Medulla oblongata (tissue), 1 donor: ENCODE measurements at regions not wholly inside any gene's neighbourhood (a gene's known extent, or its start where the extent isn't known, plus 50 kb on each side); places are given as distances from the start of the nearest gene placed in this dataset.
A peak's percentile ranks its signal among the peaks of the same experiment; 100 is the strongest.
"Not testable (repeated sequence)": the region's sequence is repeated elsewhere in the genome, so short reads cannot be mapped to it uniquely, and the experiment has no call there.

Experiments used
- DNase-seq: peaks from one replicate; pipeline ENCODE4 v3.0.0-alpha.2; 2015; ENCODE audit errors: extremely low spot score

DNA sequence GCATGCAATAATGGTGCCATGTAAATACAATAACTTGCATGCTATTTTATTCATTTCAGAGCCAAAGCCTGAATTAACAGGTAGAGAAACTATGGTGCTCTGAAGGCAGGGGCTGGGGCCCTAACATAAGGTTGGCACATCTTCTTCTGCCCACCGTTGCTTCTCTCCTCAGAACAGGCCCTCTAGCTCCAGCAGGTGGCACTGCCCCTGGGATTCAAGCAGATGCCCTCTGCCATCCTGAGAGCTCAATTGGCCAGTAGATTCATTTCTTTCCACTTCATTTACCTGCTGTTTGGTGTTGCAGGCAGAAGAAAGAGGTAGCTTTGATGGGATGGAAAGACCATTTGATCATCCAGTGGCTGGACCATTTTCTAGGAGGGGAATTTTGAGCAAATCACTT, 130.5 kb downstream of the FOXB1 start:
- no peak for DNase-seq

DNA sequence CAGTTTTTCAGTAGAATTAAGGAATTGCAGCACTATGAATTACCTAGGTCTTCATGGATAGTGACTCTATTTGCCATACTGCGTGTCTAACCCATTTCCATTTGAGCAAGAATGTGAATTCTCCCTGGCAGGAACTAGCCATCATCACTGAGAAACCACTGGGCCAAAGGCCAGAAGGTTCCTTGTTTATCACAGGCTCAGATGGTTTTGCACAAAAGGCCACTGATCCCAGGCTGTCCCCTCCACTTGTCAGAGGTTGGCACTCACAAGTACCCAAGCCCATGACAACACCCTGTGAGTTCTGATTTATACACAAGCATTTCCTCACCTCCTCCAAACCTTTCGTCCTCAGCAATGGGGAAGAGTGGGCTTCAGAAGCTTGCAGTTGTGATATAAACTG, 131.8 kb downstream of the FOXB1 start:
- peak; percentile 76 for DNase-seq

DNA sequence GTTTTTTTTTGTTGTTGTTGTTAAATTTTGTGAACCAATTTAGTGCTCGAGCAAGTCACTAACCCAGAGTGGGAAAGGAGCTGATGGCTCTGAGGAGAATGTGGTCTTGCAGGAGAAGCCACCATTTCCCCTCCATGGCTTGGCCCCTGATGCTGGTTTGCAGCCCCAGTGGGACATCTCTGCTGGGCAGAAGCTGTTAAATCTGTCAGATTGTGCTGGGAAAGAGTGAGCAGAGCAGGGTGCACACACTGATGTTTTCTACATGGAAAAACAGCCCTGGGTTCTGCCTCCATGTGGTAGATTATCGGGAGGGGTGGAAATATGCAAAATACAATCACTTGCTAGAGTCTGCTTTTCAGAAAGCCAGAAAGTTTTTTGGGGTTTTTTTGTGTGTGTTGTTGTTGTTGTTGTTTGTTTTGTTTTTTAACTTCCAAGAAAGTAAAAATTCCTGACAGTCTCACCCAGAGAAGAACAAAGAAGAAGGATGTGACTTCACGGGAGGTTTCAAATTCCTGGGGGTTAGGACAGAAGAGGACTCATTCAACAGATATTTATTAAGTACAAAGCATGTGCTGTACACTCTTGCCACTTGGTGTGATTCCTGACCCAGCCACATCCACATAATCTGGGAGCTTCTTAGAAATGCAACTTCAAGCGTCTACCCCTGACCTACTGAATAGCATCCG, 133.7 kb downstream of the FOXB1 start:
- no peak for DNase-seq

DNA sequence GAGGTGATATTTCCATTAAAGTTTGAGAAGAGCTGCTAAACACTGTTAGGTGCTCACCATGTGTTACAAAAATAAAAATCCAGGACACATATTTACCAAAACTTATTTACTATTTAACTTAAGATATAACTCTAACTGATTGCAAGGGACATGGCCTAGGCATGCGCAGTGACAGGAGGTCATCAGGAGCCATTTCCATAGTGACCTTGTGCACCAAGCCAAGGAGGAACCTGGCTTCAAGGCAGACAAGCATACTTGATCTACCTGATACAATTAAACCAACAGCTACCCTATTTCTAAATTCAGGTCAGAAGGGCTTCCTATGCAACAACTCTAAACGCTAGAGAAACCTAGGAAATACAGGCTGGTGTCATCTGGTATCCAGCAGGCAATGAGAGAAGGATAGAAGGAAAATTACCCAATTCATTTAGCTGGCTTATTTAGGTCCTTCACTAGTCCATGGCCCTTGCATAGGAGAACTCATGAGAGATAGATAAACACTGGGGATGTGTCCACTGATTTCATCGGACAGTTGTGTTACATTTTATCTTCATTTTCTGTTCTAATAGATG, 134.4 kb downstream of the FOXB1 start:
- no peak for DNase-seq

DNA sequence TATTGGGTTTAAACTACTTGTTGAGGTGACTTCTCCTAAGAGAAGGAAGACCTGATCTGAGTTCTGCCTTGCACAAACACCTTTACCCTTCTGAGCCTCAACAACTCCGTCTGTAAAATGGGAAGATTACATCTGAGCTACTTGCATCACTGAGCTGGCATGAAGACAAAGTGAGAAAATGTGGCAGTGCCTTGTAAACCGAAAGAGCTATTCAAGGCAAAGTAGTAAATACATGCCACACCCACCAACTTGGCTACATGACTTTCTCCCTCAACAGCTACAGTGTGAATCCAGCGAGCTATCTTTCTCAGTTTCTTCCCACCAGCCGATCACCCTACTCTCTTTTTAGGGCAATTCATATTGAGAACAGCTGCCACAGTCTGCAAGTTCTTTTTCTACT, 148.3 kb downstream of the FOXB1 start:
- no peak for DNase-seq

DNA sequence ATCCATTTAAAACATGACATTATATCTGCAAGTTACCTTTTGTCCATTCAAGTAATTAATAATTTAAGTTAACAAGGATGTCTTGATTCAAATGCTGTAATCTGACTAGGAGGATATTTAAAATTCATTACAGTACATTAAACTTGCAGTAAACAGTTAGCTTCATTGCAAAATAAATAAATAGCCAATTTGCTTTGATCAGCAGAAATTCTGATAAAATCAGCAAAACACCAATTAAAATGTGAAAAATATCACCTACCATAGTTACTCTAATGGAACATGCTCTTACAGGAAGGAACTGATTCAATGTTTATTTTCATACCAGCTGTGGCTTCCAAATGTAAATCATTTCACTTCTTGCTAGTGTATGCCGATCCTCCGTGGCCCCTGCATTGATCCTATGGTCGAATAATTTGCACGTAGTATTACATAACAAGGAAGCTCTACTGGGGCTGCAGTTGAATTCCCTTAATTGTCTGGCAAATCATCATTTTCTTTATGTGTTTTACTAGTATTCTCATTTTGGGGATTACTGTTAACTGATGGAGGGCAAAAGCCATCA, 150.7 kb downstream of the FOXB1 start:
- no peak for DNase-seq

DNA sequence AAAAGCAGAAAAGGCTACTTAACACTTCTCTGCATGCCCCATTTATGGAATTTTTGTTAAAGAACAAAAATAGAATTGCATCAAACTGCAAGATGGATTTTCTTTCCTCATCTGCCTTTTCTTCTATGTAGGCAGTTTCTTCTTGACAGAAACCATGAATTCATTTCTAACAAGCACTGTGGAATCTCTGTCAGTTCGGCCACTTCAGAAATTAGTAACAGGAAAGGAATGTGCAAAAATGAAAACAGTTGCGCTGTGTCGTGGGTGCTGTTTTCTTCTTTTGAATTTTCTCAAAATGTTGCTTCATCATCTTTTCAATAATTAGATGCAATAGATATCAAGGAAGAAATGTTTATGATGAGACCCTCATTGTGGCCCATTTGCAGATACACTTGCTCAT, 151.6 kb downstream of the FOXB1 start:
- no peak for DNase-seq

DNA sequence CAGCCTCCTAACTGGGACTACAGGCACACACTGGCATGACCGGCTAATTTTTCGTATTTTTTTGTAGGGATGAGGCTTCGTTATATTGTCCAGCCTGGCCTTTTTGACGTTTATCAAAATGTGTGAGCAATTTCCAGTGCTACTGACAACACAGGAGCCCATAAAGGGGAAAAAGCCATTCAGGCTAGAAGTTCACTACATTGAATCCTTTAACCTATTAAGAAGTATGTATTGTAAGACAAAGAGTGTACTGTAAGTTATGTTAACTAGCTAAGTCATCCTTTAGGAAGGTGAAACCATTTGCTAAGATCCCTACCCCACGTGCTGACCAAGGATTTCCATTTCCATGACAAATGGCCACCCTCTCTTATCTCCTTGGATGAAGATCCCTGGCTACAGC, 156.8 kb downstream of the FOXB1 start:
- DNase-seq = no peak

DNA sequence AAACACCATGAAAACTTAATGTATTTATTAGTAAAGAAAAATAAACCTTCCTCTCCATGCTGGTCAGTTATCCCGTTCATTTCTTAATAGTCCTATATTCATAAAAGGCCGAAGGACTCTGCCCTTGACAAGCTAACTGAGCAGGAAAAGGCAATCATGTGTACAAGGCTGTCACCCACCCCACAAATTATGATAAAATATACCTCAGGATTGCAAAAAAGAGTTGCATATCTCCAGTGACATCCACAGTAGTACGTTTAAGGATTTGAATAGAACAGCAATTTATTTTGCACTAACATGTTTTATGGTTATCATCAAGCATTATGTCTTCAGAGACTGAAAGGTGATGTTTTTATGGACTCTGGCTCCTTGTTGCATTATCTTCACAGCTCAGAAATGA, 157.6 kb downstream of the FOXB1 start:
- DNase-seq = no peak

DNA sequence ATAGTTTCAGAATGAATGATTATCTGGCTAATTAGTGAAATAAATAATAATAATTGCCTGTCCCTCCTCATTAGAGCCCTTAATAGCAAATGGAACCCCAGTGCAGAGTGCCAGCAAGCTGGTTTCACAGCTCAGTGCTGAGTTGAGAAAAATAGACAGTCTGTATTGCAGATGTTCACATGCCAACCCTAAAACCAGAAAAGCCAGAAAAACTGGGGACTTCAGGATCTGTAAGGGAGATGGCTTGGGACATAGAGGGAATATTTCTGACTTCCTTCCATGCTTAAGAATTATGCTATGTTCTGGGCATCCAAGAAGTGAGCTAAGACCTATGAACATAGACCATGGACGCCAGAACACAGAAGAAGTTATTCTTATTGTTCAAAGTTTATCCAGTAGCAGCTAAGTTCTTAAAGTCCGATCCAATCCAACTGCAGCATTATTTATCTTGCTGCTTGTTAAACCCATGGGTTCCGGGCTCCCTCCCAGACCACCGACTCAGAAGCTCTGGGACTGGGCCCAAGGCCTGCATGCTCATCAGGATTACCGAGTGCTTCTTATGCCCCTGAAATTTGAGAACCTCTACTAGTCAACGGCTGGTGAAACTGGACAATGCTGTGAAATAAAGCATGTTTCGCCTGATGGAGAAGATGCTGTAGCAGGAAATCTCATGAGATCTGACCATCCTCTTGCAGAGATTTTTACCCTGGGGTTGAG, 158.3 kb downstream of the FOXB1 start:
- no peak for DNase-seq

DNA sequence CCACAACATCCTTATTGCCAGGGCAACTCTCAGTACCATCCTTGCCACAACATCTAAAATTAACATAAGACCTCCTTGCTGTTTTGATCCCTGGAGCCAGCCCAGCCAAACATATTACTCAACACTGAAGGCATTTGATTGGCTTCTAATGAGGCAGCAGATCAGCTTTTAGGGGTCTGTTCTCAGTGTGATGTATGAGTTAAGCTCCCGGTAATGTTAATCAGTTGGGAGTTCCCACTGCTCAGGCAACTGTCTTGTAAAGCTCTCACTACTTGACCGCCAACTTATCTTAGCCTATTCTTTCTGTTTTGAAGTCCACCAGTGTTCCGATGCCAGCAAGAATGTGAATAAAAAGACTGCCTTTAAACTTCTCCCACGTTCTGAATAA, 158.9 kb downstream of the FOXB1 start:
- DNase-seq = no peak

DNA sequence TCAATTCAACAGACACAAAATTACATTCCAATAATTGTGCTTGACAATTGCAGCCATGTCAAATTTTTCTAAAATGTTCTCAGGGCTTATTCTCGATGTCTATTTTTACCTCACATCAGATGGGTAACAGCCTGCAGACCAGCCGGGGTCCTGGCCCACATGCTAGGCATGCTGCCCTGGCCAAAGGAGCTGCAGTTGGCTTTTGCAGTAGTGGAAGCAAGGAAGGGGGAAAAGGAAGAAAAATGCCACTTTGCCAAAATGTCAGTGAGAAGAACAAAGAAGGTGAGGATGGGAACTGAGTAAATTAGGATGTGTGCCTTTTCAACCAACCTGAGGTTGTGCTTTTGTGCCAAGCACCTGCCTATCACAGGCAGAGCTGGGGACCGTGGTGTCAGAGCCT, 161.0 kb downstream of the FOXB1 start:
- no peak for DNase-seq

DNA sequence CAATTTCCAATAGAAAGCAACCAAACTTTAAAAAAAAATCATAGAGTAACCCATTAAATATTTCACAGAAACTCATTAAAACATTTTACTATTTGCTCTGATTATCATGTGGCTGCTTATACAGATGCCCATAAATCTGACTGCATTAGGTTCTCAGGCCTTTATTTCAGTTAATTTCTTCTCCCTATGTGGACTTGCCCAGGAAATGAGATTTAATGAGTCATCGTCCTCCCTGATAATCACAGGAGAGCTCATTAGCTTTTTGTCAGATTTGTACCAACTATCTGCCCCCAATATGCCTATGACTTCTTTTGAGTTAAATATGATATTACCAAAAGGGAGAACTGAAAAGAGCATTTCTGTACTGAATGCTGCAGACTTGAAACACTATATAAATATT, 168.0 kb downstream of the FOXB1 start:
- no peak for DNase-seq

DNA sequence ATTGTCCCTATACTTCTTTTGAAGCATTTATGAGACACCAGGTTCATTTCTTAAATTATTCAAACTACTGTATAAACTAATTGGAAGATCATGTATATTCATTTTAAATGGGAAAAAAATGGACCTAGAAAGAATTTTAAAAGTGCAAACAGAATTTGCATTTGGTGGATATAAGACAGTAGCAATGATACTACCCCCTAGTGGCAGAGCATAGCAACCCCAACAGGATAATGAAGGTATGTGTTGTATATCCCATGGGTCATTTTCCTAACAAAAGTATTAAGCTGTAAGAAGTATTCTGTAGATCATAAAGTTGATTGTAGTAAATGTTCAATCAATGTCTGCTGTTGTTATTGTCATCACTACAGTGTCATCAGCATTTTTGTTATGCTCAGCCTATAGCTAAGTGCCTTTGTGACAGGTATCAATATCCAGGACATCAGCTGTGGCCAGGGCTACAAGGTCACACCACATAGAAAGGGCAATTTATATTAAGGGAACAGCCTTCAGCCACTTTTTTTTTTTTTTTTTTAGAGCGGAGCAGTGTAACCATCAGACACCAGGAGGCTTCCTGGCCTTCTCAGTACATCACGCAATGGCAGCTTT, 175.8 kb downstream of the FOXB1 start:
- DNase-seq = peak; percentile 57

DNA sequence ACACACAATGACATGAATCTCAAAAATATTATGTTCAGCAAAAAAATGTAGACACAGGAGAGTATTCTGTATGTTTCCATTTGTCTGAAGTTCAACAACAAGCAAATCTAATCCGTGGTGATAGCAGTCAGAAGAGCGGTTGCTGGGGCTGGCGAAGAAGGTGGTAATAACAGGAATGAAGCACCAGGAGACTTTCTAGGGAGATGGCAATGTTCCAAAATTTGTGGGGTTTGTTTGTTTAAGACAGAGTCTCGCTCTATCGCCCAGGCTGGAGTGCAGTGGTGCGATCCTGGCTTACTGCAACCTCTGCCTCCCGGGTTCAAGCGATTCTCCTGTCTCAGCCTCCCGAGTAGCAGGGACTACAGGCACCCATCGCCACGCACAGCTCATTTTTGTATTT, 177.8 kb downstream of the FOXB1 start:
- DNase-seq = not testable (repeated sequence)

DNA sequence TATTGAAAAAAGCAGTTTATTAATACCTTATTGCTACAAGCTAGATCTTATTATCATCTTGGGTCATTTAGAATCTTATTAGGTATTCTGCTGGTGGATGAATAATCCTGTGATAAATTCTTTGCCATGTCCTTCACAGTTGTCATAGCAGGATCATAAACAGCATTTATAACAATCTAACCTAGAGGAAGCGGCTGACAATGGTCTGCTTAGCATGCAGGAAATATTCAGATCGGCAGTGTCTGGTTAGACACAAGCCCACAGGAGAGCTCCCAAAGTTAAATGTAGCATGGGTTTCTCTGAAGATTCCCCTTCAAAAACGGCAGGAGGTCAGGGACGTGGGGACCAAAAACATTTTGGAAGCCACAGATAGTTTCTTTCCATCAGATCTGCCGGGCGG, 179.3 kb downstream of the FOXB1 start:
- DNase-seq = no peak

DNA sequence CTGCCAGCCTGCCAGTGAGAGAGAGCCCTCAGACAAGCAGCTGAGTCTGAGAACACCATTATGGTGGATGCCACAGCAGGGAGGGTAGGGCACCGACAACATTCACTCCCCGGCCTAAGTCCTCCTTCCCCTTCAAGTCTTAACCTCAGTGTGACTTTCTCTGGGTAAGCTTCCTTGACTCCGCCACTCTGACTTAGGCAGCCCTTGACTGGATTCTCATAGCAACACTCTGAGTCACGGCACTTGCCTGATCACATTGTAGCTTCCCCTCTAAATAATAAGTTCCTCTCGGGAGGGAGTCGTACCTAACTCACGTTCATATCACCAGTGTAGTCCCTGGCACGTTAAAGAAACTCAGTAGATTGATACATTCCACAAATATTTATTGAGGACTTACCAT, 180.5 kb downstream of the FOXB1 start:
- DNase-seq = no peak

DNA sequence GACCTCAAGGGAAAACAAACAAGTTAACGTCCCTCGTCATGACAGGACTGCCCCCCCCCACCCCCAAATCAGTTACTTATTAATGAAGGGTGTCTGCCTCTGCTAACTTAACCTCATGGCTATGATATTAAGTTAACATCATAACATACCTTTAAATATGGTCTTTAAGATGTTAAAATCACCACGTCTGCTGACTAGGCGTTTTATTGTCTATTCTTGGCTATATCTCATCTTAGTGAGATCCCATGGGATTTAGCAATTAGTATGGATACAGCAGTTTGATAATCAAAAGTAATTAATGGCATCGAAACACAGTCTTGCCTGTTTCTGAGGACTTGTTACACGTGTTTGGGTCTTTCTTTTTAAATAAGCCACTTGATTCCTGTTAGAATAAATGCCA, 186.9 kb downstream of the FOXB1 start:
- no peak for DNase-seq

DNA sequence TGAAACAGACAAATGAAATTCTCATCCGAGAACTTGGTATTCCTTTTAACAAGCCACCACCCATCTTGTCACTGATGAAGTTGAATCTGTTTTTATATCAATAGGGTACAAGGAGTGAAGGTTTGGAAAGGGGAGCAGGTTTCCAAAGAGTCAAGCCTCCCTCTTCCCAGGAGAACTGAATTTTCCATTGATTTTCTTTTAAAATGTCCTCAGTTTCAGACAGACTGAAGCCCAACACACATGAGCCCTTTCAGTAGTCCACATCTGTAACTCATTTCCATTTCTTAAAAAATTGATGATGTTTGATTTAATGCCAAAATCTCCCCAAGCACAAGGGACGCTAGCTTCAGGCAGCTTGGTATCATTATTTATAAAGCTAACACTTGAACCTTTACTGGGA, 187.7 kb downstream of the FOXB1 start:
- no peak for DNase-seq

DNA sequence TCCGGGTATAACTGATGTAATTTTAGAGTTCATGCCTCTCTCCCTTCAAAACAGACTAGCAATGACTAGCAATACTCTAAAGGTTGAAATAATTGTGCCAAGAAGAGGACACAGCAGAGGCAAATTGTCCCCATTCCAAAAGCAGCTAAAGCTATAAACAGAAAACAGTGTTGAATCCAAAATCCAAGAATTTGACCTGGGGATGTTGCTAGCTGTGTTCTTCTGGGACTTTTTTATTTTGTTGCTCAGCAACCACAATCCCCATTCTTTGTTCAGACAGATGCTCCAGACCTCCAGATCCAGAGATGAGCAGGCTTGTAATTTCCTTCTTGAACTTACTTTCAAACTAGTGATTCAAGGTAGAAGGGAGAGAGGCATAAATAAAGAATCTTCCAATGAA, 191.5 kb downstream of the FOXB1 start:
- no peak for DNase-seq

DNA sequence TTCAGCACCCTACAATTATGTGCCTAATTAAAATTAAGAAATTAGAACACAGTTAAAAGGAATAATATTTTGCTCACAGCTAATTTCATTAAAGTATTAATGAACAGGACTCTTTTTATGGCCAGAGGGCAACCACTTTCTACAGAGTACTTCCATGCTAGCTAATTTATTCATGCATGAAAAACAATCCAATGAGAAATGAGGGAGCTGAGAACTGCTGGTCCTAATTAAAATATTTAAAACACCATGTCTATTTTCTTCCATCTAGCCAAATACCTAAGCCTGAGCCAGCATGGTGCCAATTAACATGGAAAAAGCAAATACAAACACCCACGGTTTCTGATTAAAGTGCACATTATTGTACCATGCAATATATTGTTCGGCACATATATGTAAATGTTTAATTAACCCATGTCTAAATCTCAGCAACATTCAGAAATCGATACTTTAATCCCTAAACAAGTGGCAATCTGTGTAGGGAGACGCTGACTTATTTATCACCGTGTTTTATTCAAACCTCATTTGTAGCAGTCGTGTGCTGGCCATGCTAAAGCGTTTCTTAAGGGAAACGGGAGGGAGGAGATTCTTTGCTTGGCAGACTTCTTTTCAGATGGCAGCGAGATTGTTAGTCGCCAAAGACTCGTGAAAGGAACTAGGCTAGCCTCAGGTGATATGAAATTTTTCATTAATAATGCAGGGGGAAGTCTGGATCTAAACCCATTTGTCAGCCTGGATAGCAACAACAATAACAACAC, 193.5 kb downstream of the ANXA2 start:
- DNase-seq = no peak

DNA sequence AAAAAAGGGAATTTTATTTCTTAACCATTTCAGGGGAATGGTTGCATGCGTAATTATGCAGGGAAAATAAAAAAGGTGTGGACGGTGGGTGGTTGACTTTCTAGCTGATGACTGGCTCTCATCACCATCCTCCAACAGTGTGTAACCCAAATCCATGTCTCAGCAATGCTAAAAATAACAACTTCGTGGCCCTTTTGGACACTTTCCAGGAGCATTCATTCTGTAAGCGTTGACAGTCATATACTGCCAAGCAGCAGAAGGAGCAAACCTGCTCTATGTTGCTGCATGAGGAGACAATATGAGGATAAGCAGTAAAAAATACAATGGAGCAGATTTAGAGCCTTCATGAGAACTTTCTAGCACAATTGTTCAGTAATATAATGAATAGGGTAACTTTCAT, 189.1 kb downstream of the ANXA2 start:
- no peak for DNase-seq
